AG04450 (cell line): ENCODE measurements at regions not wholly inside any gene's neighbourhood (a gene's known extent, or its start where the extent isn't known, plus 50 kb on each side); places are given as distances from the start of the nearest gene placed in this dataset.

ENCODE experiments used
- CTCF ChIA-PET: fragments of 300-600, 350-600 bp; formaldehyde crosslinking; extraction: SDS; loops from one replicate; lab custom pipeline; 2022; ENCODE audit warnings: antibody characterized with exemption, inconsistent platforms; lab: Charles Lee
- POLR2A ChIA-PET: fragments of 350-600 bp; formaldehyde crosslinking; extraction: SDS; loops from one replicate; lab custom pipeline; 2021; ENCODE audit warnings: antibody characterized with exemption, inconsistent platforms; lab: Yijun Ruan, JAX
- DNase-seq: peaks from one replicate; pipeline ENCODE4 v3.0.0-alpha.2; 2011; ENCODE audit warnings: low read depth, low spot score
- H3K27ac ChIP-seq: one replicate; pipeline ENCODE4 v1.5.1; 2012; ENCODE audit warnings: low read depth, low read length, control low read depth
- H3K27me3 ChIP-seq: one replicate; pipeline ENCODE4 v1.6.0; 2012; ENCODE audit warnings: low read length; ENCODE audit not compliant: control insufficient read depth, insufficient read depth
- H3K4me3 ChIP-seq: 2 replicates; pipeline ENCODE4 v1.5.1; 2011; ENCODE audit warnings: mild to moderate bottlenecking, low read depth, low read length, control low read depth
- H3K9me3 ChIP-seq: 2 replicates; pipeline ENCODE4 v1.5.1; 2012; ENCODE audit warnings: low read length; ENCODE audit not compliant: control insufficient read depth, insufficient read depth
- CTCF ChIP-seq: IDR thresholded peaks from 2 replicates; pipeline ENCODE4 v1.5.1; 2011; ENCODE audit warnings: low read depth, low read length, control low read depth, inconsistent platforms

GRCh38 chr2:187719510-187719909, 165.3 kb upstream of the TFPI start:
- Histone ChIP-seq H3K4me3 (no peak overlapping the region), H3K27ac (no peak overlapping the region), H3K9me3 (no peaks in the 10 kb centered on the region), H3K27me3 (no peaks in the 10 kb centered on the region)
- no peak for DNase-seq
- TF ChIP-seq CTCF: no peak
- CTCF ChIA-PET: no interaction called here
- POLR2A ChIA-PET: no interaction called here

GRCh38 chr2:187748958-187749357, 194.7 kb upstream of the TFPI start:
- no peak overlapping the region for H3K27ac ChIP-seq
- DNase-seq: no peak
- POLR2A ChIA-PET: no interaction called here
- CTCF ChIA-PET: no interaction called here
- no peak overlapping the region for H3K4me3 ChIP-seq
- no peaks in the 10 kb centered on the region; the same call in 1 of the 2 replicates for H3K9me3 ChIP-seq
- TF ChIP-seq CTCF: no peak
- no peaks in the 10 kb centered on the region for H3K27me3 ChIP-seq

GRCh38 chr2:187749804-187750431, 195.7 kb upstream of the TFPI start:
- ChIA-PET CTCF (no interaction called here), POLR2A (no interaction called here)
- no peak for DNase-seq
- no peak overlapping the region for H3K27ac ChIP-seq
- no peaks in the 10 kb centered on the region for H3K27me3 ChIP-seq
- TF ChIP-seq CTCF: no peak
- H3K9me3 ChIP-seq: no peaks in the 10 kb centered on the region; the same call in 1 of the 2 replicates
- H3K4me3 ChIP-seq: no peak overlapping the region

- Histone ChIP-seq H3K4me3 (no peak overlapping the region), H3K27me3 (no peaks in the 10 kb centered on the region), H3K27ac (no peak overlapping the region), H3K9me3 (no peaks in the 10 kb centered on the region)
- POLR2A ChIA-PET: no interaction called here
- no peak for TF ChIP-seq CTCF
- no peak for DNase-seq
- CTCF ChIA-PET: no interaction called here
Measured at GRCh38 chr2:187768995-187769394, 214.8 kb upstream of the TFPI start.

GRCh38 chr2:187769437-187769836, 215.2 kb upstream of the TFPI start:
- Histone ChIP-seq H3K27me3 (no peaks in the 10 kb centered on the region), H3K9me3 (no peaks in the 10 kb centered on the region), H3K27ac (no peak overlapping the region), H3K4me3 (no peak overlapping the region)
- DNase-seq: no peak
- POLR2A ChIA-PET: no interaction called here
- CTCF ChIA-PET: no interaction called here
- TF ChIP-seq CTCF: no peak
